K562 (cell line): ENCODE measurements at regions not wholly inside any gene's neighbourhood (a gene's known extent, or its start where the extent isn't known, plus 50 kb on each side); places are given as distances from the start of the nearest gene placed in this dataset.

ENCODE experiments used
- BACH1 ChIP-seq: fragments of 200-800 bp; sonication (Bioruptor generic); IDR thresholded peaks from 2 replicates; pipeline ENCODE4 v1.6.1; 2016; ENCODE audit warnings: missing genetic modification characterization, missing compliant biosample characterization
- BRCA1 ChIP-seq, 2 experiments: fragments of 450-650 bp in 1 of 2; sonication (generic) in 1 of 2; formaldehyde crosslinking in 1 of 2; IDR thresholded peaks; 2 replicates each; pipeline versions ENCODE4 v1.5.0 to v1.6.1; 2017 to 2020; ENCODE audit warnings: mild to moderate bottlenecking in 1 of 2, missing genetic modification reagents in 1 of 2
- CBX5 ChIP-seq: IDR thresholded peaks from 2 replicates; pipeline ENCODE4 v1.6.1; 2014; ENCODE audit warnings: low read depth, borderline replicate concordance
- FOXA3 ChIP-seq, 2 experiments: fragments of 450-650 bp in 1 of 2; sonication (generic) in 1 of 2; formaldehyde crosslinking; IDR thresholded peaks in 1 of 2; conservative IDR thresholded peaks in 1 of 2; 2 replicates each; pipeline versions ENCODE4 v1.4.0 to v1.8.0; 2020 to 2022; ENCODE audit warnings: mild to moderate bottlenecking in 2 of 2, missing genetic modification reagents in 1 of 2
- MBD1 ChIP-seq: fragments of 250-450 bp; sonication (Bioruptor Pico); IDR thresholded peaks from 2 replicates; pipeline ENCODE4 v1.8.0; 2022; ENCODE audit warnings: inconsistent platforms
- NCOA1 ChIP-seq: fragments of 450-650 bp; IDR thresholded peaks from 2 replicates; pipeline ENCODE4 v1.6.1; 2016; ENCODE audit warnings: low read depth
- PHF21A ChIP-seq: fragments of 450-650 bp; IDR thresholded peaks from 2 replicates; pipeline ENCODE4 v1.6.1; 2017; ENCODE audit warnings: low read depth, borderline replicate concordance
- POLR2AphosphoS2 ChIP-seq: IDR thresholded peaks from 2 replicates; pipeline ENCODE4 v1.6.1; 2012; ENCODE audit warnings: low read length, improper control_type of control experiment
- POLR3G ChIP-seq: IDR thresholded peaks from 2 replicates; pipeline ENCODE4 v1.6.1; 2011; ENCODE audit not compliant: insufficient read length, insufficient replicate concordance; ENCODE audit errors: extremely low read depth
- RBM25 ChIP-seq: fragments of 200-400 bp; formaldehyde crosslinking; IDR thresholded peaks from 2 replicates; pipeline ENCODE4 v1.6.1; 2018; ENCODE audit warnings: low read length, low read depth, moderate library complexity; ENCODE audit not compliant: severe bottlenecking
- SPI1 ChIP-seq: IDR thresholded peaks from 2 replicates; pipeline ENCODE4 v1.6.1; 2011; ENCODE audit warnings: low read depth, low read length, control low read depth, borderline replicate concordance
- ZBTB17 ChIP-seq: fragments of 450-650 bp; formaldehyde crosslinking; IDR thresholded peaks from 2 replicates; pipeline ENCODE4 v1.4.0; 2020; ENCODE audit warnings: mild to moderate bottlenecking
- ZNF133 ChIP-seq: fragments of 250-450 bp; sonication (Bioruptor Pico); IDR thresholded peaks from 2 replicates; pipeline ENCODE4 v1.4.0; 2020; ENCODE audit warnings: mild to moderate bottlenecking
- ZNF311 ChIP-seq: fragments of 250-450 bp; sonication (Bioruptor Pico); IDR thresholded peaks from 2 replicates; pipeline ENCODE4 v1.4.0; 2020; ENCODE audit warnings: mild to moderate bottlenecking, moderate library complexity
- ZNF324 ChIP-seq: fragments of 250-450 bp; sonication (Bioruptor Pico); IDR thresholded peaks from 2 replicates; pipeline ENCODE4 v1.4.0; 2020; ENCODE audit warnings: mild to moderate bottlenecking
- ZNF785 ChIP-seq: fragments of 250-450 bp; sonication (Bioruptor Pico); IDR thresholded peaks from 2 replicates; pipeline ENCODE4 v1.4.0; 2020; ENCODE audit warnings: mild to moderate bottlenecking
- TF ChIP-seq, protein P1 (sequence below): fragments of 250-450 bp; sonication (Bioruptor Pico); IDR thresholded peaks from 2 replicates; pipeline ENCODE4 v1.5.0; 2021

DNA sequence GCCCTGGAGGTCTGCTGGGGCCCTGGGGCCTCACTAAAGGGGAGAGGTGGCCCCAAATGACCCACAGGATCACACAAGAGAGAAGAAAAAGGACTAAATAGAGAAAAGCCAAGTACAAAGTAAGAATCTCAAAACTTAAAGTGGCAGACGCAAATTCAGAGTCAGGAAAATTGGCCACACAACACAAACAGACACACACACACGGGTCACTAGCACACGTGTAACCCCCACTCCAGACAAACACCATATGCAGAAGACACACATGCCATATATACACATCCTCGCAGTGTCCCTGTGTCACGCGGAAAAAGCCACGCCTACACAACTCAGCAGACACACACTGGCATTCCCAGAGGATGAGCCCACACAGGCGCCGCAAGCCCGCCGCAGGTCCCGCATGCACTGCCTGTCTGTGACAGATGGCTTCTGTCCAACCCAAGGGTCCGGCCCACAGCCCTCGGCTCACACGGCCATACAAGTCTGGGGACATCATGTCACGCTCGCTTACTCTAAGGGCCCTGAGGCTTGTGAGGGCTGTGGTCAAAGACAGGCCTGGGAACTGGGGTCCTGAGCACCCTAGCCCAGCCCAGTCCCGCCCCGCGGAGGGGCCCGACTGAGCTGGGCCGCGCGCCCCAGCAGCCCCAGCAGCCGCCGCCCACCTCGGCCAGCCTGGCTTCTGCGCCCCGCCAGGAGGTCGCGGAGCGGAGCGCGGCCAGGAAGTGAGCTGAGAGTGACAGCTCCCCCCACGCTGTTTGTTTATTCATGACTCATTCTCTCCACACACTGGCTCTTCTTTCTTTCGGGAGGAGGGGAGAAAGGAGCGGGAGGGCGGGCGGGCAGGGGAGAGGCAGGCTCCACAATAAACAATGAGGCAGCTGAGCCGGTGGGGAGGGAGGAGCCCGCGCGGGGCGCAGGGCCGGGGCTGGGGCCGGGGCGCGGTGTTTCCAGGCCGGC lies 95.5 kb upstream of the ZMIZ1 start (continued):
- TF ChIP-seq BACH1 (tag) (peak; percentile 90; the same call in 1 of the 2 replicates), POLR2AphosphoS2 (no peak), SPI1 (peak; percentile 78), PHF21A (no peak), FOXA3 (CRISPR knock-in tag; conservative IDR thresholded peaks at IDR 0.05 in 1 of 2, IDR thresholded peaks at IDR 0.05 in 1 of 2) (peak; percentile 93 to 94), ZNF311 (0 out of 2 replicates have a peak, but pooled peaks have one; percentile 51), ZNF785 (CRISPR knock-in tag) (no peak), CBX5 (no peak), ZNF324 (CRISPR knock-in tag) (peak; percentile 38; the same call in 1 of the 2 replicates), BRCA1 (IDR thresholded peaks at IDR 0.05) (no peak), BRCA1 (CRISPR knock-in tag; IDR thresholded peaks at IDR 0.05) (no peak), RBM25 (no peak), ZNF133 (CRISPR knock-in tag) (0 out of 2 replicates have a peak, but pooled peaks have one; percentile 82), NCOA1 (no peak; the same call in 1 of the 2 replicates), MBD1 (no peak), ZBTB17 (peak; percentile 77), POLR3G (no peak)
- TF ChIP-seq, protein P1, sequence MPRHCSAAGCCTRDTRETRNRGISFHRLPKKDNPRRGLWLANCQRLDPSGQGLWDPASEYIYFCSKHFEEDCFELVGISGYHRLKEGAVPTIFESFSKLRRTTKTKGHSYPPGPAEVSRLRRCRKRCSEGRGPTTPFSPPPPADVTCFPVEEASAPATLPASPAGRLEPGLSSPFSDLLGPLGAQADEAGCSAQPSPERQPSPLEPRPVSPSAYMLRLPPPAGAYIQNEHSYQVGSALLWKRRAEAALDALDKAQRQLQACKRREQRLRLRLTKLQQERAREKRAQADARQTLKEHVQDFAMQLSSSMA, result no peak
